Activated T-cell treated with anti-CD3 and anti-CD28 coated beads, Interleukin-2, amount 50 U/mL, for 48 hours (primary cell): ENCODE measurements at regions not wholly inside any gene's neighbourhood (a gene's known extent, or its start where the extent isn't known, plus 50 kb on each side); places are given as distances from the start of the nearest gene placed in this dataset.

Source experiments
- DNase-seq, 2 experiments: peaks; one replicate each; pipeline ENCODE4 v3.0.0-alpha.2; 2020

DNA sequence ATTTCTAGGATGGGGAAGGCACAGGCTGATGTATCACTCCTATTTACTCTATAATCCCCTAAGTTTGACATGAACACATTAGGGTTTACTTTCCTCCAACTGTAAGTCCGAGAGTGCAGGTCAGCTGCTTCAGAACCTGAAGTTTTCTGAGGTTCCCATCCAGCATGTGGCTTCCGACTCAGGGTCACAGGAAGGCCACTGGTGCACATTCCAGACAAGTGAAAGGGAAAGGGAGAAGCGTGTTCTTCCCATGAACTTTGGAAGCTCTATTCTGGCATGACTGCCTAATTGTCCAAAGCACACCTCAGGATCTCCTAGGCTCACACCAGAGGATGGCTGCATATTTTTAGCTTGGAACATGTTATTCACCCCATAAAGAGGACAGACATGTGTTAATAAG lies 602.6 kb downstream of the SEMA5A start:
- no peak for DNase-seq

DNA sequence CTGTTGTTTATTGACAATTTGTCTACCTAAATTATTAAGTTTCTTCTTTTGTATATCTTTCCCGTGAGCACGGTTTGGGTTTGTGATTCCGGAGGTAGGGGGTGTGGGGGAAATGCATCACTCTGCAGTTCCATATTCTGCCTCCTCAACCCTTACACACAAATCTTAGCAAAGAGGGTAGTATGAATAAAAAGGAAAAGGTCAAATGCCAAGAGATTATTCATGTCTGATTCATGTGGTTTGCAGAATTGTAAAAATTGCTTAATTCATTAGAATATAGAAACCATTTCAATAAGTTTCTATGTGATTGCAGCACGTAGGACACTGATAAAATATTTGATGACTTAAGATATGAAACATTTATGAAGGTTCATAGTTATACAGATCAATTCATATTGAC lies 601.9 kb downstream of the SEMA5A start:
- no peak for DNase-seq

DNA sequence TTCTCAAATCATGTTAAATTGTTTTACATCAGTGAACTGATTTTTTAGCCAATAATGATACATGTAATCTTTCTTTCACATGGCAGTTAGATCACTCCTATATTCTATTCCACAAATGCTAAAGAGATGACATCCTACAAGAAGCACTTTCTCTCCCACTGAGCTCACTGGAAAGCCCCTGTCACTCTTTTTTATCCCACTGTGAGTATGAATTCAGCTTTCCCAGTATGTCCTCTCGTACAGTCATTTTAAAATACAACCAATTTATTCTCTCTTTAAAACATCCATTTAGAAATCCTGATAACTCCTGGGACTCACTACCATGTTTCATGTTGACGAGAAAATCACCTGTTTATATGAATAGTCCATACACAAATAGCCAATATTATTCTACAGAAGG lies 599.9 kb downstream of the SEMA5A start:
- DNase-seq = no peak

DNA sequence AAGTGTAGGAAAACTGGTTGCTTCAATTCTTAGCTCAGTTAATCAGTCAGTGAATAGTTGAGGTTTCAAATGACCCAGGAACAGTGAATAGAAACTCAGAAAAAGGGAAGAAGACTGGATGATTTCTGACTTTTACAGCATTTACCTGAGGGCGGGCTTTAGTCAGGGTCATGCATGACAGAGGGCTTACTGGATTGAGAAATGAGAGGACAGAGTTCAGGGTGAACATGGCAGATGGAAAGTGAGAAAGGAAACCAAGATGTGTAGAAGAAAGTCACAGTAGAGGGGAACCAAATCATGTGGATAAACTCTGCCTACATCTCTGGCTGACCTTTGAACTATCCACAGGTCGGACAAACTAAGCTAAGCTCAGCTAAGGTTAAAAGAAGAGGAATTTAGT lies 596.0 kb downstream of the SEMA5A start:
- no peak for DNase-seq

DNA sequence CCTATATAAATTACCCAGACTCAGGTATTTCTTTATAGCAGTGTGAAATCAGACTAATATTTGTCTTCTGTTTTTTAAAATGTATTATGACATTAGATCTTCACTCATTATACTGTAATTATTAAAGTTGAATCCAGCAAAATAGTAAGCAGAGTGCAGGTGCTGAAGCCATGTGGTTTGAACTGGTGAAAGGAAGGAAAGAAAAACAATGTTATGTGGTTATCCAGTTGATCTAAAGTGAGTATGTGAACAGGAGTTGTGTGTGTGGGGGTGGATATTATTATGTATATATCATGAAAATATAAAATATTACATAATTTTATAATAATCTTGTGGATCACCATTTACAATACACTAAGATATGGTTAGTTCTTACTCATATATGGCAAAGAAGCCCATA lies 593.7 kb downstream of the SEMA5A start:
- DNase-seq = no peak

DNA sequence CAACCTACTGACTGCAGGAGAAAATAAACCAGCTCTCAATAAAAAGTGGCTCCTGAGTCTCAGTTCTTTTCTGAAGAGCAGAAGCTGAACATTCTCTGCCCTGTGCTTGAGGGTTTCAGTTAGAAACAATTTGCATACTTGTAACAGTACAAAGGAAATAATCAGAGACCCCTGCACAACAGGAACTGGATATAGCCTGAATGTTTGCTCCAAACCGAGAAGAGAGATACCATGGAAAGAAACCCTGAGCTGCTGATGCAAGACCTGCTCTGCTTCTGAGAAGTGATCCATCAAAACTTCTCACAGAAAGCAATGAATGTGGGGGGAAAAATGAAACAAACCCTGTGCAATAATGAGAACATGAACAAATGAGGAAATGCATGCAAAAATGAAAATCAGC lies 592.9 kb downstream of the SEMA5A start:
- no peak for DNase-seq

DNA sequence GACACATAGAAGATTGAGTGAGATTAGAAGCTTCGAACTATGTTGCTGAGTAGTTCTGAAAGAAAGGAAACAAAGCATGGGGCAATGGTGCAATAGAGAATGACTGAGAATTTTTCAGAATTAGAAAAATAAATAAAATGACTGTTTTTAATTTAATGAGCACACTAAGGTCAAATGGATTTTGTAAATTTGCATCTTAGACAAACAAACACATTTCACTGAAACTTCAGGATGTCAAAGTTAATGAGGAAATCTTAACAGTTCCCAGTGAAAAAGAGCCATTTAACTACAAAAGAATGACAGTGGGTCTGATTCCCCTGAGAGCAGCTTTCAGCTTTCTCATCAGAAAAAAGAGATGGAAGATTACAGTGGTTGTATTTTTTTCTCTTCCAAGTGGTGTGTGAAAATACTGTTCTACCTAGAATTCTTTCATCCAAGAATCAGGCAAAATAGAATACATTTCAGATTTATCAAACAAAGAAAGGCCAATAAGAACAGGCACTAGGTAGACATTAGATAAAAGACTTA lies 591.9 kb downstream of the SEMA5A start:
- no peak for DNase-seq

DNA sequence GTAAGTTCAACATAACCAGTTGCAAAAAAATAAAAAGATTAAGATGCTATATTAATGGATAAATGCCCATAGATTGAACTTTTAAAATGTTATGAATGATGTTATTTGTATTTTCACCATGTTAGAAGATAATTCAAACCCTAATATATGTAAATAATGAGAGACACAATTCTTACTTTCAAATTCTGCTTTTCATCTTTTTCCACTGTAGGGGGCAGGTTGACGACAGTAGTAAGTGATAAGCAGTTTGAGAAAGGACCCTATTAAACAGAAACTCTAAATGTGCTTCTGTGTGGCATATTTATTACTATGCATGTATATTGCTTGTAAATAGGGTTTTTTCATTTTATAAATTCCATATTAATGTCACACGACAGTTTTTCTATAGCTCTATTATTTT lies 591.1 kb downstream of the SEMA5A start:
- DNase-seq = no peak

DNA sequence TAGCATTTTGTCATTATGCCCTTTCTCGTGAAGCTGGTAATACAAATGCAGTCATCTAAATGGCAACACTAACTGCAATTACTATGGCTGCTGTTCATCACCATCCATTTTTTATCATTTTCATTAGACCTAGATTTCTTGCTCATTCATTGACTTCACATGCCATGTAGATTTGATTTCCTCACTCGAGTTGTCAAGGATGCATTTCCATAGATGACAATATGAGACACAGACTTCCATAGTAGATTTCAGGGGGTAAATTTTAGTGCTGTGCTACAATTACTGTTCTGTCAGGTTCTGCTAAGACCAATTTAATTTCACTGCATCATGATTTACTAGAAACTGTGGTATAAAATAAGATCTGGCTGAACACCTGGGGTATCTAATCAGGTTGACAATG lies 589.2 kb downstream of the SEMA5A start:
- no peak for DNase-seq

DNA sequence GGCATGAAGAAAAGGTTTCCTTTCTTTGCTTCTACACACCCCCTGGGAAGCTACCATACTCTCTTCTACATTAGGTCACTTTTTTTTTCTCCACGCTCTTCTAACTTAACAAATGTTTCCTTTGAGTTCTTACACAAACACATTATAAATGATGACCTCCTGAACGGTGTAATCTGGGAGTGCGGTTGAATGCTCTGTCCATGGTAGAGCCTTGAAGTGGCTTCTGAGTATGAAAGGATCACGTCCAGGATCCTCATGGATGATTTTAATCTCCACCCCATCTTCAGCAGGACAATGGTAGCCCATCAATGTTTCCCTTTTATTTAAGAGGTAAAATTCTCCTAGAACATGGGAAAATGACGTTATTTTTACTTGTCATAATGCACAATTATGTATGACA lies 587.3 kb downstream of the SEMA5A start:
- DNase-seq = no peak

DNA sequence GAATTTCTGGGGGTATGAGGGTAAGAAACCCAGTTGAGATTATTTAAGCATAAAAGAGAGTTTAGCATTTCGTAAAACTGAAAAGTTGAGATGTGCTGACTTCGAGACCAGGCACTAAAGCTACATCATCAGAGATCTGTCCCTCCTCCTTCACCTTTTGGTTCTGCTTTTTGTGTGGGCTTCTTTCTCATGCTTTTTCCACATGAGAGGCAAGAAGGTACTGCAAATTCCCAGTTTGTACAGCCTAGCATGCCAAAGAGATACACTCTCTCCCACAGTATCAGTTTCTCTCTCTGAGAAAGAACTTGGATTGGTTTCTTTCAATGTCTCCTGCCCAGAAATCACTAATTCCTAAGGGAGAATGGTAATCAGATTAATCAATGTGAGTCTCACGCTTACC lies 584.7 kb downstream of the SEMA5A start:
- no peak for DNase-seq

DNA sequence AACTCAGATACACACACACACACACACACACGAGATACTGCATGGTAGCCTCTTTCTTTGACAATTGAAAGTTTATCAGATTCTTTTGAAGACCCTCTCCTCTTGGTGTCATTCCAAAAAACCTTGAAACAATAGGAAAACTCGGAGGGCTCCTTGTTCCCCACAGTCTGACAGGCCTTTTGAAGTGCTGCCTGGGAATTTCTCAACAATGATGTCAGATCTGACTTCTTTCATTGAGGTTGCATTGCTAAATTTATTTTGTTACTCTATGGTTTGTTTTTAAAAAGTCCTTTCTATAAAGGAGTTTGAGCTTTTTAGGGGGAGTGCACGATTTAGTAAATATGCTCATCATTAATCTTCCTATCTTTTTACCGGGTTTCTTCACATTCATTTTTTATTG lies 583.9 kb downstream of the SEMA5A start:
- no peak for DNase-seq

DNA sequence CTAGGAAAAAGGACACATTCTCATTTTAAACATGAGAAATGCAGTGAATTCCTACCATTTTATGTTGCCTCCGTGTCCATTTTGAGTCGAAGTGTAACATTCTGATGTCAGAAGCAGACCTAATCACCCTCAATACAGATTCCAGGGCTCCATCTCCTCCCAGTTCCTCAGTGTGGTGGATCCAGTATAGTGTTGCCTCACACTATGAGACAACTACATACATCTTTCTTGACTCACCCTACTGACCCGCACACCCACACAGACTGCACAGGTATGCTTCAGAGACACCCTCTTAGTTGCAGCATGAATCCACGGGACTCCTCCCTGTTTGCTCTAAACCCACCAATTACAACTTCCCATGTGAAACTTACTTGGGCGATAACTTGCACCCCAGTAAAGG lies 564.9 kb downstream of the SEMA5A start:
- no peak for DNase-seq

DNA sequence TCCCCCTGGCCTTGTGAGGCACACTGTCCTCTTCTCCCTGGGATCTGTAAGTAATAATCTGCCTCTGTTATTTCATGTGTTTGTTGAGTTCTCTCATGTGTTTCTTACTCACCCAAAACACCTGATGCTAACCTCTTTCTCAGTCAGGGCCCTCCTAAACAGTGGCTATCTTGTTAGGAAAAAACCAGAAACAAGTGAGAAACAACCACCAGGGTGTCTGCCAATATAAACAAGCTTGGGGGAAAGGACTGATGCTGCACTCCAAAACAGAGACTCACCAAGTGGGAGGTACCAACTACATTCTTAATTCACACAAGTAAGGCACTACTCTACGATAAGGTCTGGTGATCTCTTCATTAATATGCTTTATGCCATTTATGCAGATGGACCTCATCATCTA lies 564.4 kb downstream of the SEMA5A start:
- no peak for DNase-seq

DNA sequence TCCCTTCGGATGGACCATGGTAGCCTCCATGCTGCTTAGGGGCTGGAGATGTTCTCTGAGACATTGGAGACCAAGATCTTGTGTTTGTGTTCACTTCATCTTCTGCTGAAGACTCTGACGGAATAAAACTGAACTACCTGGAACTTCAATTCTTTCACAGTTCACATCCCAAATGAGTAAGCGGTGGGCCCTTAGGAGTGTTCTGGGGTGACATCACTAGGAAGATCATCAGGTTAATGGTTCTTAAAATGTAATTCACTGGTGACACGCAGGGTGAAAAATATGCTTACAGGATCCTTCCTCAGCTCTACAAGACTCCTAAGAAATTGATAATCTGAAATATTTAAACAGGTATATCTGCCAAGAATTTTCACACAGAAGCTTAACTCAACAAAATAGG lies 561.5 kb downstream of the SEMA5A start:
- no peak for DNase-seq
